HG03159 (cell line): ENCODE measurements at regions not wholly inside any gene's neighbourhood (a gene's known extent, or its start where the extent isn't known, plus 50 kb on each side); places are given as distances from the start of the nearest gene placed in this dataset.

ENCODE experiments used
- ATAC-seq: cut with Tn5 transposase; IDR thresholded peaks from one replicate; pipeline ENCODE4 v1.9.1; 2021; ENCODE audit warnings: mild to moderate bottlenecking, moderate library complexity; ENCODE audit not compliant: unreplicated experiment

DNA sequence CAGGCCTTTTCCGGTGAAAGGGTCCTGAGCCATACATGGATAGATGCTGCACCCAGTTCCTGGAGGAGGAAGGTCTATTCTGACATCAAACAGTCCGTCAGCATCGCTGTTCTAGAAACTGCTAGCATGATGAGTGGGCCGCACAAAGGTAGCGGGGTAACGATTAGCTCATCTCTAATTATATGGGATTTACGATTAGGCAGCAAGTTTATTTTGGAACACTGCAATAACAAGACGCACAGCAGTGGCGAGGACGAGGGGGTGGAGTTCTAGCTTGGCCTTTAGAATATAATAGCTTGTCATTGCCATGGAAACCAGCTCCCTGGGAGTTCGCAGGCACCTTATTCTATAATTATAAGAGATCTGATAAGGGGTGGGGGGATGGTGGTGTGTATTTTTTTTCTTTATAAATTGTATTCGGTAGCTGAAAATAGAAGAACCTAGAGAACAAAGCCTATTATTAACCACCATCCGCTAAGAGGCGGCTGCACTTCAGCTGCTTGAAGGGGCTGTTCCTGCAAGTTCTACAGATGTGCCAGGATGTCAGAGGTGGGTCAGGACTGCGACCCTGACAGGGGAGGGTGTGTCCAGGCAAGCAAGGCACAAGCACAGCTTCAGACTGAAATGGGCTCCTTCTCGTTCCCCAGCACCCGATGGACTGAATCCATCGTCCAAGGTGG lies 311.0 kb downstream of the AGTPBP1 start:
- no peak for ATAC-seq

DNA sequence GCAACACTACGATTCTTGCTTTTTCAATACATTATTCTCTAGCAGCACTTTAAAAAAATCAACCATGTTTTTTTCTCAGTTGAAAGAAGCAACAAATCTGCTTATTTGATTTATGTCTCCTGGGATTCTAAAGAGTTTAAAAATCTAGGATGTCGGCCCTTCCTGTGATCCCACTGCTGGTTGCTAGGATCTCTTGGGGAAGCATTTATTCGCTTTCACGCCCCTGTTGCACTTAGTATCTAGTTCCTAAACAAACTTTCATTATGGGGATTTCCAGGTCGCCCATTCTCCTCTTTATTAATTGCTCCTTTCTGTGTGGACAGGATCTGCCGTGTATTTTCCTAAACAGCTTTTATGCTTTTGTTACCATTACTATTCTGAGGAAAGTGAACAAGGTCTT lies 313.5 kb downstream of the AGTPBP1 start:
- ATAC-seq: no peak

GRCh38 chr9:85427772-85428171 lies 314.0 kb downstream of the AGTPBP1 start:
- ATAC-seq: no peak

DNA sequence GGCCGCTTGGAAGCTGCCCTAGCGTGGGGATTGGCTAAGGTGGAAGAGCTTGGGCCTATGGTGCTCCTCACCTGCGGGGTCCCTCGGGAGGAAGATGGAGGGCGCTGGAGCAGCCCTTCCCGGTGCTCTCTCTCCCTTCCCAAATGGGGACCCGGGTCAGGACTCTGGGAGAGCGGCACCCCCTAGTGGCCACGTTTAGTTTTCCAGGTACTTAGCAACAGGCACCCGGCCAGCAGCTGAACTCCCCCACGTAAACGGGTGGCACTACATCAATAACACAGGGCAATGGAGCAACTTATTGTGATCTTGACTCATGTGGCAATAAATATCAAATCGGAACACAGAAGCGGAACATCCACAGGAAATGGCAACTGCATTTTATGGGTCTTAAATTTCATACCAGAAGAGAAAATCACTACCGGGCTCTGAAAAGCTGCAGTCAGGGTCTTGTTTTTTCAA lies 316.6 kb downstream of the AGTPBP1 start:
- peak; percentile 81 for ATAC-seq

DNA sequence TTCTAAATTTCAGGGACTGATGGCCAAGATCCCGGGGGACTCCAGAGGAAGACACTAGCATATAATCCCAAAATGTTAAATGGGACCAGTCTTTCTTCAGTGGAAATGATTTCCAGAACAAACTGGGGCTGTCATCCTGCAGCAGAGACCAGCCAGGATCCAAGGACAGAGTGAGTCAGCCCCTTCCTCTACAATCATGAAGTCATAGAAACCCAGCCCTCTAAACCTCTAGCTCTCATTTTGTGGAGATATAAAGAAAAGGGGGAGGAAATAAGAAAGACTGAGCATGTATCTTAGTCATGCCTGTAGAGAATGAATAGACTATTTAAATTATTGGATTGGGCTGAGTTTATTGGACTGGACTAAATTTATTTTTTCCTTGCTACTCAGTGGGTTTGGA lies 318.3 kb downstream of the AGTPBP1 start:
- no peak for ATAC-seq

- ATAC-seq: no peak
Measured at GRCh38 chr9:85421641-85422040, 320.1 kb downstream of the AGTPBP1 start.

- ATAC-seq: no peak
Measured at GRCh38 chr9:85420750-85421149, 321.0 kb downstream of the AGTPBP1 start.

DNA sequence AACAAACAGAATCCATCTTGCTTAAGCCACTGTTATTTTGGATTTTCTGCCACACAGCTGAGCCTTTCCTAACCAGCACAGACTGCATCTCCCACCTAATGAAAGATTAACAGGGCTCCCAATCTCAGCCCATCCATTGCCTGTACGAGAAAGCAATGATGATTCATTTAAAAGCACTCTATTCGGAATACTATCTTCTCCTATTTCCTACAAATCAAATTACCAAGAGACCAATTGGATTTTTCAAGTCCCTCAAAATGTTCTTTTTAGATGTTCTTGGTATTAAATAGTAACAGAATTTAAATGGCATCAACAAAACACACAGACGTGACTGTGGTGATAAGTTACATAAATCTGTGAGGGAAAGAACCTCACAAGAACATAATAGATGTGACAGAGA lies 324.1 kb downstream of the AGTPBP1 start:
- ATAC-seq: no peak

DNA sequence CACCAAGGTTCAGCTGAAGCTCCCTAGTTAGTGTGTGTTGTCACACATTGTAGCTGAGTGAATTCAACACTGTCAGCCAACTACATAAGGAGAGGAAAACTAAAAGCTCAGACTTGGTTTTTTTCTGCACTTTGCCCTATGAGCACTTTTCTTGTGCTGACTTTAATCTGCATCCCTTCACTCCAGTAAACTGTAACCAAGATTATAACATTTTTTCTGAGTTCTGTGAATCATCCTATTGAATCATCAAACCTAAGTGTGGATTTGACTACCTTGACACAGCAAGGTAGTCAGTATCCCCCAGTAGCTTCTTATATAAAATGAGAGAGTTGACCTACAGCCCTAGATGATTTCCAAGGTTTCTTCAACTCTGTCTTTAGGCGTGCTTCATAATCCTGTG lies 325.0 kb downstream of the AGTPBP1 start:
- no peak for ATAC-seq

DNA sequence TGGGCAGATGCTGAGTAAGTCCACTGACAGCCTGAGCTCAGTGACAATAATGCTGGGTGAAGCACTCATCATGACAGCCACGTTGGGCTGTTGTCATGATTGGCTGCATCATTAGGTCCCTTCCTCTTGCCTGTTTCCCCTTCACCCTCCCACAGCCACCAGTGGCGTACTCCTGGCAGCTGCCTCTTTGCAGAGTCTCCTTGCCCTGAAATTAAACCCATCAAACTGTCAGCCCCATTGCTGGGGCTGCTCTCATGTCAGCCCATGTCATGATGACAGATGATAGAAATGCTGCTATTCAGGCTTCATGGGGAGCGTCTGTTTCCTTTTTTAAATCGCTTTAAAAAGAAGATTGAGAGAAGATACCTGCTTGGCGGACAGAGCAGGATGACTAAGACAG lies 327.4 kb downstream of the AGTPBP1 start:
- no peak for ATAC-seq

- ATAC-seq: no peak
Measured at GRCh38 chr9:85408494-85408893, 333.3 kb downstream of the AGTPBP1 start.

- no peak for ATAC-seq
Measured at GRCh38 chr9:85405566-85405950, 336.2 kb downstream of the AGTPBP1 start.

GRCh38 chr9:85404911-85405565 lies 336.7 kb downstream of the AGTPBP1 start:
- no peak for ATAC-seq

- no peak for ATAC-seq
Measured at GRCh38 chr9:85402551-85402950, 339.2 kb downstream of the AGTPBP1 start.

- ATAC-seq: no peak
Measured at GRCh38 chr9:85401998-85402397, 339.8 kb downstream of the AGTPBP1 start.

GRCh38 chr9:85397005-85397404 lies 344.7 kb downstream of the AGTPBP1 start:
- ATAC-seq: no peak

DNA sequence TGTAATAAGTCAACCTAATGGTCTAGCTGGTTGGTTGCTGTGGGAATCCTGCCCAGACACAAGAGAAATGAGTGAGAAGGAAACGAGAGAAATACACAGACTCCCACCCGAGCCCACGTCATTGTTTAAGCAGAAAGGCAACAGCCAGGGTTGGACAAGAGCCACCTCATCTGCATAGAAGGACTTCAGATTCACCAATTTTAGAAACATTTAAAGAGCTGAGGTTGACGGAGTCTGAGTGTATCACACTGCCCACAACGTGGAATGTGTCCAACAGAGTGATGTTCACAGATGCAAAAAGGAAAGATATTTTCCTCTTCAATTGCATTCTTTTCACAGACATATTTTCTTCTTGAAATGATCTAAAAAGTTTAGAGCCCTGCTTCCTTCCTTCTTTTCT lies 349.5 kb downstream of the AGTPBP1 start:
- ATAC-seq: no peak

- ATAC-seq: no peak
Measured at GRCh38 chr9:85377731-85378289, 363.9 kb downstream of the AGTPBP1 start.

- no peak for ATAC-seq
Measured at GRCh38 chr9:85368781-85369180, 373.0 kb downstream of the AGTPBP1 start.

DNA sequence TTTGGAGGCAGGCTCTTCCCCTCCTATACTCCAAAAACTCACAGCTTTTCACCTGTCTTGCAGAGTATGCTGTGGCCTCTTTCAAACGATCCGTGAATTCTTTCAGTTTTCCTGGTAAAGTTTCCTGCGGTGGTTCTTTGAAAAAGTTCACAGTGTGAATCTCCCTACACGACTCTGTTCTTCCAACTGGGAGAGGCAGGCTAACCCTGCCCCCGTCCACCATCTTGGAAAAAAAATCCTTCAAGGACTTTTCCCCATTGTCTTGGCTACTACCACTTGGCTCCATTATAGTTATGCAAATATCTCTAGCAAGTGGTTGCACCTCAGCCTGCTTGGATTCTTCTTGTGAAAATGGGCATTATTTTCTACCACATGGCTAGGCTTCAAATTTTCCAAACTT lies 382.6 kb downstream of the AGTPBP1 start:
- ATAC-seq: no peak

DNA sequence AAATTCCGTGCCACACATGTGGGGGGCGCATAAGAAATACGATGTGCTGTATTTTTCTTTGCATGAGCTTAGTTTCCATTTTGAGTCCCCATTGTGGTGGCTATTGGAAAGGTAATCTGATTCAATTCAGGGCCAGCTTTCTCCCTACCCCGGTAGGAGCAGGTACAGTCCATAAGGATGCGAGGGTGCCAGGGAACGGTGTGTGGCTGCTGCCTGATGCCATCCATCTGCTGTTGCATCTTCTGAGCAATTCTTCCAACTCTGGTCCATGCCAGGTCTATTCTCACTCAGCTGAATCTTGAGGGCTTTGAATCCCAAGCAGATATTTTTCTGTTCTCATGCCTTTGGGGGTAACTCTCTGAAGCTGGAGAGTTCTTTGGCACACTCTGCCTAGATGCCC lies 392.7 kb downstream of the AGTPBP1 start:
- ATAC-seq: no peak

GRCh38 chr9:85347541-85347940 lies 394.2 kb downstream of the AGTPBP1 start:
- ATAC-seq: no peak
